ENCODE measurements at regions not wholly inside any gene's neighbourhood (a gene's known extent, or its start where the extent isn't known, plus 50 kb on each side); places are given as distances from the start of the nearest gene placed in this dataset.

GRCh38 chr2:147634826-147635225 is 210.0 kb upstream of the ACVR2A start:
- Histone ChIP-seq H3K9me3 (no peaks in the 10 kb centered on the region), H3K36me3 (no peaks in the 10 kb centered on the region), H3K27me3 (no peaks in the 10 kb centered on the region), H3K4me1 (peaks cover 0 to 25% of the 10 kb centered on the region in 2 donors), H3K4me3 (no peak overlapping the region), H3K27ac (no peak overlapping the region)
- no peak for TF ChIP-seq CTCF (IDR thresholded peaks at IDR 0.05)
- intact Hi-C loops (cut with DNase I), result no loop called here
- ATAC-seq (no peak), DNase-seq (no peak)

GRCh38 chr2:147632198-147632597 is 212.6 kb upstream of the ACVR2A start:
- H3K9me3 ChIP-seq, result no peaks in the 10 kb centered on the region
- intact Hi-C loops (cut with DNase I), result no loop called here
- no peak for DNase-seq
- peaks cover 0 to 29% of the 10 kb centered on the region in 2 donors for H3K4me1 ChIP-seq
- no peaks in the 10 kb centered on the region for H3K27me3 ChIP-seq
- ATAC-seq, result peak; percentile 22
- no peak overlapping the region for H3K27ac ChIP-seq
- TF ChIP-seq CTCF (IDR thresholded peaks at IDR 0.05), result no peak
- H3K4me3 ChIP-seq, result no peak overlapping the region
- H3K36me3 ChIP-seq, result no peaks in the 10 kb centered on the region

GRCh38 chr2:147631294-147631693 is 213.5 kb upstream of the ACVR2A start:
- intact Hi-C loops (cut with DNase I), result no loop called here
- no peak for ATAC-seq

GRCh38 chr2:147630585-147630984 is 214.2 kb upstream of the ACVR2A start:
- DNase-seq (no peak), ATAC-seq (no peak)
- H3K27me3 ChIP-seq, result no peaks in the 10 kb centered on the region
- no peaks in the 10 kb centered on the region for H3K36me3 ChIP-seq
- no peak overlapping the region for H3K4me3 ChIP-seq
- no peak for TF ChIP-seq CTCF (IDR thresholded peaks at IDR 0.05)
- H3K9me3 ChIP-seq, result no peaks in the 10 kb centered on the region
- H3K4me1 ChIP-seq, result peaks cover 0 to 22% of the 10 kb centered on the region in 2 donors
- no peak overlapping the region for H3K27ac ChIP-seq
- intact Hi-C loops (cut with DNase I), result no loop called here

More at GRCh38 chr2:147631294-147631693, 213.5 kb upstream of the ACVR2A start:
- Histone ChIP-seq H3K27ac (no peak overlapping the region), H3K9me3 (no peaks in the 10 kb centered on the region), H3K4me3 (no peak overlapping the region), H3K36me3 (no peaks in the 10 kb centered on the region), H3K27me3 (no peaks in the 10 kb centered on the region), H3K4me1 (peaks cover 0 to 24% of the 10 kb centered on the region in 2 donors)
- no peak for DNase-seq
- no peak for TF ChIP-seq CTCF (IDR thresholded peaks at IDR 0.05)

GRCh38 chr2:147628971-147629421 is 215.8 kb upstream of the ACVR2A start:
- H3K36me3 ChIP-seq, result no peaks in the 10 kb centered on the region
- peak; percentile 29 for ATAC-seq
- H3K27ac ChIP-seq, result no peak overlapping the region
- DNase-seq, result no peak
- peaks cover 0 to 19% of the 10 kb centered on the region in 2 donors for H3K4me1 ChIP-seq
- no peaks in the 10 kb centered on the region for H3K9me3 ChIP-seq
- H3K4me3 ChIP-seq, result no peak overlapping the region
- intact Hi-C loops (cut with DNase I), result no loop called here
- no peaks in the 10 kb centered on the region for H3K27me3 ChIP-seq
- TF ChIP-seq CTCF (IDR thresholded peaks at IDR 0.05), result no peak

Data from left lung (tissue), 4 donors.